ENCODE measurements at regions not wholly inside any gene's neighbourhood (a gene's known extent, or its start where the extent isn't known, plus 50 kb on each side); places are given as distances from the start of the nearest gene placed in this dataset.

DNA sequence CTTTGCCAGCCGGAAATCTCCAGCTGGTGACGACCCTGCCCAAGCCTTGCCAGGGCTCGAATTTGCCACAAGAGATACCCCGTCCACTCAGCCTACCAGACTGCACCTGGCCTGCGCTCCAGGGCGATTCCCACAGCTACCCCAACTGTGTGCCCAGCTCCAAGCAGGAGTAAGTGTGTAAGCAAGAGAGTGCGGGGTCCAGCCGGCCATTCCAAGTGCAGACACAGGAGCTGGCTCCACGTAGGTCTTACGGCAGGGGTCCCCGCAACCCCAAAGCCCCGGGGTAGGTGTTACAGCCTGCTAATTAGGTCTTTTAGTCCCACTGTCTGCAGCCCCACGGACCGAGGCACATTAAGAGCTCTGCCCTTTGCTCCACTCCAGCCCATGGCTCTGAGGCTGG is 1305.2 kb downstream of the ARAP2 start:
- TF ChIP-seq, protein P1, sequence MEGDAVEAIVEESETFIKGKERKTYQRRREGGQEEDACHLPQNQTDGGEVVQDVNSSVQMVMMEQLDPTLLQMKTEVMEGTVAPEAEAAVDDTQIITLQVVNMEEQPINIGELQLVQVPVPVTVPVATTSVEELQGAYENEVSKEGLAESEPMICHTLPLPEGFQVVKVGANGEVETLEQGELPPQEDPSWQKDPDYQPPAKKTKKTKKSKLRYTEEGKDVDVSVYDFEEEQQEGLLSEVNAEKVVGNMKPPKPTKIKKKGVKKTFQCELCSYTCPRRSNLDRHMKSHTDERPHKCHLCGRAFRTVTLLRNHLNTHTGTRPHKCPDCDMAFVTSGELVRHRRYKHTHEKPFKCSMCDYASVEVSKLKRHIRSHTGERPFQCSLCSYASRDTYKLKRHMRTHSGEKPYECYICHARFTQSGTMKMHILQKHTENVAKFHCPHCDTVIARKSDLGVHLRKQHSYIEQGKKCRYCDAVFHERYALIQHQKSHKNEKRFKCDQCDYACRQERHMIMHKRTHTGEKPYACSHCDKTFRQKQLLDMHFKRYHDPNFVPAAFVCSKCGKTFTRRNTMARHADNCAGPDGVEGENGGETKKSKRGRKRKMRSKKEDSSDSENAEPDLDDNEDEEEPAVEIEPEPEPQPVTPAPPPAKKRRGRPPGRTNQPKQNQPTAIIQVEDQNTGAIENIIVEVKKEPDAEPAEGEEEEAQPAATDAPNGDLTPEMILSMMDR (IDR thresholded peaks at IDR 0.05; ENCODE audit: borderline replicate concordance, insufficient read depth, low read depth, low read length) = no peak
- no peak overlapping the region for H3K4me3 ChIP-seq (ENCODE audit: low read depth, low read length)

DNA sequence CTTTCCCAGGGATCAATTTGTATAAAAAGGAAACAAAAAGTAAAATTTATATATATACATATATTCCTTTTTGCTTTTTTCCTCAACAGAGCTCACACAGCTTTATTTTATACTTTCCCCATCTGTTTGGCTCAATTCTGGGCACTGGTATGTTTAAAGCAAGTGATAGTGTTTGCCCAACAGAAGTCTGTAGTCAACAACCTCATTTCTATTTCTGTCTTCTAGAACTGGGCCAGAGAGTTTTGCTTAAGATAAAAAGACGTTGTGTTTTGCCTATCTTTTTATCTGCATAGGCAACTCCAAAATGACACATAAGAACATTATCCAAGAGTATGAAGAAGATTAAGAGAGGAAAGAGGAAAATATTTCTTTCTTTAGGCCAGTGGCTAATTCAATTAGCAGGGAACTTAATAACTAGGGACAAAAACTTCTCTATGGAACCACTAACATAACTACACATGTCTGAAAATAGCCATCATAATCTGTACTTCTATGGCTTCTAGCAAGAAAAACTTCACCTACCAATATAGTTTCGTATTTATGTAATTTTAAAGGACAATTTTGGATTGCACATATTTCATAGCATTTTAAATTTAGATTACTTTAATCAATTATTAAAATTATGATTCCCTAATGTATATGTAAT is 1300.5 kb downstream of the ARAP2 start:
- no peak overlapping the region for H3K4me3 ChIP-seq (ENCODE audit: low read depth, low read length)
- TF ChIP-seq, protein P1 (IDR thresholded peaks at IDR 0.05; ENCODE audit: borderline replicate concordance, insufficient read depth, low read depth, low read length) = no peak

DNA sequence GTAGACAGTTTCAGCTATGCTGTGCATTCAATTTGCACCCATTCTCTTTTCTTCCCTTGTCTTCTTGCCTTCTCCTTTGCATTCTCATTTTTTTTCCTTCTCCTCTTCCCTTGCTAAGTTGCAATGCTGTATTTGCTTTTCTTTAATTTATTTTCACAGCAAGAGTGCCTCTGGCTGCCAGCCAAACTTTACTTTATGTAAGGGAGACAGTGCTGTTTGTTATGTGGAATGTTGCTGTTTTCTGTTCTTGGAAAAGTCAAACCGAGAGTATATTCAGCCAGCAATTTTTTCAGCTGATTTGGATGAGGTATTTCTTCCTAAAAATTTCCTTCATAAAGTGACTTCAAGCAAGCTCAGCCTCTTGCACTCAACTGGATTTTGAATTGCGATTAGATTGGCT is 1293.4 kb downstream of the ARAP2 start:
- TF ChIP-seq, protein P1 (IDR thresholded peaks at IDR 0.05; ENCODE audit: borderline replicate concordance, insufficient read depth, low read depth, low read length) = no peak

DNA sequence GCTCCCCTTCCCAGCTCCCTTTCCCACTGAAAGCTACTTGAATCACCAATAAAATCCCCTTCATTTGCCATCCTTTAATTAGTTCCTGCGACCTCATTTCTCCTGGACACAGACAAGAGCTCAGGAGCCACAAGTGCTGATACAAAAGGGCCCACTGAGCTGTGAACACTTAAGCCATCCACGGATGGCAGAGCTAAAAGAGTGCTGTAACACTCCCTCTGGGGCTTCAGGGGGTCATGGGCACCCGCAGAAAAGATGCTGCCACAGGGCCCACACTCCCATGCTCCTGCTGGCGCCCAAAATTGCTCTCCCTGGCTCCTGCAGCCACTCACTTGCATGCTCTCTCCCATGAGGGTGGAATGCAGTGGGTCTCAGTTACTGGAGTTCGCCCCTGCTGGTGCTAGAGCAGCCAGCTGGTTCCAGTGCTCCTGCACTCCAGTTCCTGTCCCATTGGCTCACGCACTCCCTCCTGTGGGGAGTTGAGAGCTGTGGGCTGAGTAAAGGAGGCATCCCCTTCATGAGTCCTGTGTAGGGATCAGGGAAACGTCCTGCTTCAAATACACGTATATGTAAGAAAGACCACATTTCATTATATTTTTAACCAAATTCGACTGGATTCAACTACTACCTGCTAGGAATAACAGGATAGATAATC is 1291.0 kb downstream of the ARAP2 start:
- H3K4me3 ChIP-seq (ENCODE audit: low read depth, low read length) = no peak overlapping the region
- TF ChIP-seq, protein P1 (IDR thresholded peaks at IDR 0.05; ENCODE audit: borderline replicate concordance, insufficient read depth, low read depth, low read length) = no peak

More for the DNA sequence above, 1293.4 kb downstream of the ARAP2 start:
- H3K4me3 ChIP-seq (ENCODE audit: low read depth, low read length) = no peak overlapping the region

DNA sequence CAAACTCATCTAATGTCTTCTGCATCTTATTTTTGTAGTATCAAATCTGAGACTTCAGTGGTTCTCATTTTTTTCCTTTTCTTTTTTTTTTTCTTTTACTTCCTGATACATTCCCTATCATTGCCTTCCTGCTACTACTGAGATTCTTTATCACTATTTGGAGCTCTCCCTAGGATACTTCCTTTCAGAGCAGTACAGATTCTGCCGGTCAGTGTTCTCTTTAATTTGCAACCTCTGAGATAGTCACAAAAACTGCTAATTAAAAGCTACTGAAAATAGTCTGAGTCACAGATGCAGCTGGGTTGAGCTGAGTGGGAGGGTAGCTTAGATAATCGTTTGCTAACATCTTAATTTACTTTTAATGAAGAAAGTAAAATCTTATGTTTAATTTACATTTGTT is 1279.7 kb downstream of the ARAP2 start:
- TF ChIP-seq, protein P1 (IDR thresholded peaks at IDR 0.05; ENCODE audit: borderline replicate concordance, insufficient read depth, low read depth, low read length) = no peak
- H3K4me3 ChIP-seq (ENCODE audit: low read depth, low read length) = no peak overlapping the region

DNA sequence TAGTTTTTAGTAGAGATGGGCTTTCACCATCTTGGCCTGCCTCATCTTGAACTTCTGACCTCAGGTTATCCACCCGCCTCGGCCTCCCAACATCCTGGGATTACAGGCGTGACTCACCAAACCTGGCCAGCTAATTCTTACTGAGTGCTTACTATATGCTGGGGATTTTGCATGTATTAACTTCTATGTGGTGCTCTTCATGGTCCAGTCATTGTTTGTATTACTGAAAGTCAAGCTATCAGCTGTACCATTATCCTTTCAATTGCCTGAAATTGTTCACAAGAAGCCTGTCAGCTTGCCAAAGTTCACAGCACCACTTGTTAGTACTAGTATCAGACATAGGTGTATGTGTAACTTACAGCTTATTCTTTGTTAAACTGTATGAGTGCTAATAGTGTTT is 1272.1 kb downstream of the ARAP2 start:
- TF ChIP-seq, protein P1 (IDR thresholded peaks at IDR 0.05; ENCODE audit: borderline replicate concordance, insufficient read depth, low read depth, low read length) = no peak
- no peak overlapping the region for H3K4me3 ChIP-seq (ENCODE audit: low read depth, low read length)

All from GM12875 (cell line).